ENCODE measurements at regions not wholly inside any gene's neighbourhood (a gene's known extent, or its start where the extent isn't known, plus 50 kb on each side); places are given as distances from the start of the nearest gene placed in this dataset.

GRCh38 chr1:177351361-177352108, 180.8 kb downstream of the BRINP2 start:
- no peak for DNase-seq (ENCODE audit: low read depth)
- H3K36me3 ChIP-seq (ENCODE audit: control insufficient read depth, insufficient read depth, low read length): no peaks in the 10 kb centered on the region
- H3K4me3 ChIP-seq (ENCODE audit: low read depth, low read length): no peak overlapping the region
- no peak for TF ChIP-seq CTCF (IDR thresholded peaks at IDR 0.05; ENCODE audit: insufficient read depth, low read length, poor library complexity, severe bottlenecking)
- peaks cover 3% of the 10 kb centered on the region for H3K27me3 ChIP-seq (ENCODE audit: control insufficient read depth, insufficient read depth, low read length)

DNA sequence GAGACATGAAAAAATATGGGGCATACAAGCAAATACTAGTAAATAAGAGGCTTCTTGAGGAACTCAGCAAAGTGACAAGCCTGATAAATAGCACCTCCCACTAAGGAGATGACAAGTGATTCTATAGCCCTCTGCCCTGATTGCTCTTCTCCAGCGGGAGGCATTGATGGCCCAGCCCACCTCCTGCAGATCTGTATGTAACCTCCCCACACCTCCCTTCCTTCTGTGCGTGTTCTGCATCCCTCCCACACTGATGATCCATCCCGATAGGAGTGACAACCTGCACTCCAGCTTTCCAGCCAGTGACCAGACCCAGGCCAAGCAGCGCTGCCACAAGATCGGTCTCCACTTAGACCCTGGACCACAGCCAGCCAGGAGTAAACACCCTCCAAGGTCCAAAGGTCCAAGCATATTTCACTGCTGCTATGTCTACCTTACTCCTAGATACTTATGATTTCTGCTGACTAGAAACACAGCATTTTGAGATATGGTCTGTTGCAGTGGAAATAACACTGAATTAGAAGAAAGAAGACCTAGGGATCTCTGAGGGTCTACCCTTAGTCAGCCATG, 176.1 kb downstream of the BRINP2 start:
- H3K4me3 ChIP-seq (ENCODE audit: low read depth, low read length): no peak overlapping the region
- no peak for DNase-seq (ENCODE audit: low read depth)
- TF ChIP-seq CTCF (IDR thresholded peaks at IDR 0.05; ENCODE audit: insufficient read depth, low read length, poor library complexity, severe bottlenecking): no peak
- no peaks in the 10 kb centered on the region for H3K36me3 ChIP-seq (ENCODE audit: control insufficient read depth, insufficient read depth, low read length)
- no peaks in the 10 kb centered on the region for H3K27me3 ChIP-seq (ENCODE audit: control insufficient read depth, insufficient read depth, low read length)

DNA sequence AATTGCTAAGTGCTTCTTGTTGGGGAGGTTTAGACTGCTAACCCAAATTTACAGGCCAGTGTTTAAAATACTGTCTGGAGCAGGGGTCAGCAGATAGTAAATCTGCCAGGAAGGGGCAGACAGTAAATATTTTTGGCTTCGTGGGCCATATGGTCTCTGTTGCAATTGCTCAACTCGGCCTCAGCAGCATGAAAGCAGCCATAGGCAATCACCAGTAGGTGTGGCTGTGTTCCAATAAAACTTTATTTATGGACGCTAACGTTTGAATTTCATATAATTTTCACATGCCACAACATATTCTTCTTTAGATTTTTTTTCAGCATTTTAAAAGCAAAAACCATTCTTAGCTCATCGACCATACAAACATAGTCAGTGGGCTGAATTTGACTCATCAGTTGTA, 172.7 kb downstream of the BRINP2 start:
- DNase-seq (ENCODE audit: low read depth): no peak
- TF ChIP-seq CTCF (IDR thresholded peaks at IDR 0.05; ENCODE audit: insufficient read depth, low read length, poor library complexity, severe bottlenecking): no peak
- Histone ChIP-seq H3K36me3 (ENCODE audit: control insufficient read depth, insufficient read depth, low read length) (no peaks in the 10 kb centered on the region), H3K4me3 (ENCODE audit: low read depth, low read length) (no peak overlapping the region), H3K27me3 (ENCODE audit: control insufficient read depth, insufficient read depth, low read length) (peaks cover 6% of the 10 kb centered on the region)

GRCh38 chr1:177341773-177342172, 171.0 kb downstream of the BRINP2 start:
- Histone ChIP-seq H3K4me3 (ENCODE audit: low read depth, low read length) (no peak overlapping the region), H3K27me3 (ENCODE audit: control insufficient read depth, insufficient read depth, low read length) (peaks cover 6% of the 10 kb centered on the region), H3K36me3 (ENCODE audit: control insufficient read depth, insufficient read depth, low read length) (no peaks in the 10 kb centered on the region)
- no peak for DNase-seq (ENCODE audit: low read depth)
- no peak for TF ChIP-seq CTCF (IDR thresholded peaks at IDR 0.05; ENCODE audit: insufficient read depth, low read length, poor library complexity, severe bottlenecking)

GRCh38 chr1:177340601-177341067, 169.9 kb downstream of the BRINP2 start:
- no peak for DNase-seq (ENCODE audit: low read depth)

More at GRCh38 chr1:177340601-177341067, 169.9 kb downstream of the BRINP2 start:
- Histone ChIP-seq H3K36me3 (ENCODE audit: control insufficient read depth, insufficient read depth, low read length) (no peaks in the 10 kb centered on the region), H3K27me3 (ENCODE audit: control insufficient read depth, insufficient read depth, low read length) (peaks cover 6% of the 10 kb centered on the region), H3K4me3 (ENCODE audit: low read depth, low read length) (no peak overlapping the region)
- no peak for TF ChIP-seq CTCF (IDR thresholded peaks at IDR 0.05; ENCODE audit: insufficient read depth, low read length, poor library complexity, severe bottlenecking)

Data from kidney epithelial cell (primary cell).